ENCODE measurements at regions not wholly inside any gene's neighbourhood (a gene's known extent, or its start where the extent isn't known, plus 50 kb on each side); places are given as distances from the start of the nearest gene placed in this dataset.

DNA sequence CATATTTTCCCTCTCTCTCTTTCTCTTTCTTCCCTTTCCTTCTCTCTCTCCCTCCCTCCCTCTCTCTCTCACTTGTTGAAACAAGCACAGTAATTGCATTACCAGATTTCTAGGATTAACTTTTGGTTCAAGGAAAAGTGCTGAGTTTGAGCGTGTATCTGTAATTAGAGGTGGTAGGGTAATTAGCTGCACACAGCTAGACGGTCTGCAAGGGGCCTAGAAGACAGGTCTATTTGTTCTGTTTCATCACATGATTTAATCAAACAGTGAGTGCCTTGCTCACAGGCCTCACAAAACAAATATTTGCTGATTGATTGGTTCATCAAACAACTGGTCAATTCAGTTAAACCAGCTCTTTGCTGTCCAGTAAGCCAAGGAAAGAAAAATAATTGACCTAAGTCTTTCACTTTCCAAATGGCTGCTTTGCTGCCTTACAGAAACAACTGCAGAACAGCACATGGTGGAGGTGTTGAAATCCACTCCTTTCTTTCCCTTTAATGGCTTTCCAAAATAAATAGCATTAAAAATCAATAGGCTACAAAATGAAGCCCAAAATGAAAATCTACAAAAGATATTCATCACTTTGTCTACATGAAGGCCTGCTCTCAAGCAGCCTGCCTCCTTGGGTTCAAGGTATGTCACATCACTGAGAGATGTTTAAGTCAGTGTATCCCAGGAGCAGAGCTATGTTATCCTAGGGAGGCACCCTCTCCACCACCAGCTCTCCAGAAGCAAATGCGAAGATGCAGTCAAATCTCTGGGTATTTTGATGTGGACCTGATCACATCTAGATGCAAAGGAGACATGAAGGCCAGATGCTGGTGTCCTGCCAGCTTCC lies 264.4 kb upstream of the SIX2 start:
- DNase-seq, result no peak

DNA sequence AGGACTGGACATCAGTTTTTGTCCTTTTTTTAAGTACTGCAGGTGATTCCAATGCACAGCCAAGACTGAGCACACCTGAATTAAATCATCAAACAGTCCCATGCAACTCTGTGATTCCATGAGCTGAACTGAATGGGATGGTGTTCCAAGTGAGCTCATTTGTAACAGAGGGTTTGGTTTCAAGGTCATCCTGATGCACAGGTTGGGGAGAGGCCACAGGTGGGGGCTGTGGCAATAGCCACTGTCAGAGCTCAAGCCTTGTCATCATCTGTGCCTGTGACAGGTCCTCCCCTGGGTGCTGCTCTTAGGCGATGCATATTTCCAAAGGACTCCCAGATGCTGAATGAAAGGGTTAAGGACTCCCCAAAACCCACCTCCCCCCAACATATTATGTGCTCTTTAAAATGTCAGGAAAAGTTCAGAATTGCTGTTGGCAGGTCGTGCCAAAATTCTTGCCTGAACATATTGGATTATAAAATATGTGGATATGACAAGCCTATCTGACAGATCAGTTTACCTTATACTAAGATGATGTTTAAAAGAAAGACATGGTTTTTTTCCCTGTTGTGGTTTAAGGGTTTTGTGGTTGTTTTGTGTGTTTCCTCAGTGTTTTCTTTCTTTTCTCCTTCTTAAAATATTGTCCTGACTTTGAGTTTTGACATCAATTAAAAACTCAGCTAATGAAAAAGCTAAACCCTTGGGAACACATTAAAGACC lies 263.5 kb upstream of the SIX2 start:
- DNase-seq, result no peak

- no peak for DNase-seq
Measured at GRCh38 chr2:45269149-45269793, 260.0 kb upstream of the SIX2 start.

- no peak for DNase-seq
Measured at GRCh38 chr2:45268631-45269030, 259.4 kb upstream of the SIX2 start.

DNA sequence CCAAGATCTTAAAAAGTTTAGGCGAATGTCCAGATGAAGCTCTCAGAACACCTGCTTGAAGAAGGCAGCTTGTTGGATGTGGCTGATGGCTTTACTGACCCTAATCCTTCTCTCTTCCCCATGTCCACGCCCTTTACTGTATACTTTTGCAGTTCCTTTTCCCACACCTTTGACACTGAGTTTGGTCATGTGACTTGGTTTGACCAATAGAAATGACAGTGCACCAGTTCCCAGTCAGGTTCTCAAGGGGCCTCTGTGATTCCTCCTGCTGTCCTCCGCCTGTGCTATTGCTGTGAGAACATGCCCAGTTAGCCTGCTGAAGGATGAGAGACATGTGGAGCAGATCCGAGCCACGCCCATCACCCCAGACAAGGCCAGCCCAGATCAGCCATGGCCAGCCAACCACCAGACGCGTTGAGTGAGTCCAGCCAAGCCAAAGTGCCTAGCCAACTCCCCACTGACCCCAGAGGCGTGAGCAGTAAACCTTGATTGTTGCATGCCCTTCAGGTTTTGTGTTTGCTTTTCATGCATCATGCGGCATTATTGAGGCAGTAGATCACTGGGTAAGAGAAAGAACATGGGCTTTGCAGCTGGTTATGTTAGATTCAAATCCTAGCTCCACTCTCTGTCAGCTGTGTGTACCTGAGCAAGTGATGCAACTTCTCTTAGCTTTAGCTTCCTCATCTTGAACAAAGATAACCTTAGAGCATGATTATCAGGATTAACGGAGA lies 258.0 kb upstream of the SIX2 start:
- DNase-seq, result no peak

DNA sequence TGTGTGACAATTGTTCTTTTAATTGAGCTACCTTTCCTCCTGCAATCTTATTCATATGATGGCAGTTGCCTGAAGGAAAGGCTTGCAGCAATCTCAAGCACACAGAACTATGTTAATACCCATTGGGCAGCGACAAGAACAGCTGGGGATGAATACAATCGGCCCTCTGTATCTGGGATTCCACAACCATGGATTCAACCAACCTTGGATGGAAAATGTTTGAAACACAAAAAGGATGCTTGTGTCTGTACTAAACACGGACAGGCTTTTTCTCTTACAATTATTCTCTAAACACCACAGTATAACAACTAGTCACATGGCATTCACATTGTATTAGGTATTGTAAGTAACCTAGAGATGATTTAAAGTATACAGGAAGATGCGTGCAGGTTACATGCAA lies 256.1 kb upstream of the SIX2 start:
- DNase-seq, result no peak

GRCh38 chr2:45264227-45265225 lies 255.3 kb upstream of the SIX2 start:
- no peak for DNase-seq

- no peak for DNase-seq
Measured at GRCh38 chr2:45263147-45263546, 253.9 kb upstream of the SIX2 start.

- no peak for DNase-seq
Measured at GRCh38 chr2:45261746-45262145, 252.5 kb upstream of the SIX2 start.

DNA sequence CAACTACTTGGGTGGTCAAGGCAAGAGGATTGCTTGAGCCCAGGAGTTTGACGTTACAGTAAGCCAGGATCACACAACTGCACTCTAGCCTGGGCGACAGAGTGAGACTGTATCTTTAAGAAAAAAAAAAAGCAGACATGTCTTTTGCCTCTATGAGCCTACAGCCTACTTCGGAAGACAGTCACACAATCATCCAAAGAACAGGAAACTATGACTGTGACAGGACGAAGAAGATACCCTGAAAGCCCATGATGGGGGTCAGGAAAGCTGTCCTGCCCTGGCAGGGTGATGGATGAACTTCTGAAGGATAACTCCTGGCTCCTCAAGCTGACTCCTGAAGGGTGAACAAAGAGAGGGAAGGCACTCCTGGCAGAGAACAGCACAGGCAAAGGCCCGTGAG lies 251.7 kb upstream of the SIX2 start:
- DNase-seq, result no peak

GRCh38 chr2:45259547-45260160 lies 250.4 kb upstream of the SIX2 start:
- DNase-seq, result no peak

DNA sequence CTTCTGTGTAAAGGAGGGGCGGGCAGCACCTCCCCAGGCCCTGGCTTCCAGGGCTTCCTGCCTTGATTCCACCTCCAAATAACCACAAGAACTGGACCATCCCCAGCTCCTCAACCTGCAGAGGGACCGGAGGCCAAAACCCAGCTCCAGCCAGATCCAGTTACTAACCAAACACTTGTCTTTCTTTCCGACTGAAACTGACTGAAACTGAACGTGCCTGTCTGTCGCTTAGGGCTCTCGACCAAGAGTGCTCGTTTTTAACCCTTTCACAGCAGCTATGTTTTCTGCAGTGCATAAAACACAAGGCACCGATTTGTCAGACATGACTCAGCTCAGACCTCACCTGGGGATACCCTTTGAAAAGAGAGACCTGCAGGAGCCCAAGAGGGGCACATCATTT lies 249.9 kb upstream of the SIX2 start:
- no peak for DNase-seq

GRCh38 chr2:45258311-45258710 lies 249.1 kb upstream of the SIX2 start:
- no peak for DNase-seq

DNA sequence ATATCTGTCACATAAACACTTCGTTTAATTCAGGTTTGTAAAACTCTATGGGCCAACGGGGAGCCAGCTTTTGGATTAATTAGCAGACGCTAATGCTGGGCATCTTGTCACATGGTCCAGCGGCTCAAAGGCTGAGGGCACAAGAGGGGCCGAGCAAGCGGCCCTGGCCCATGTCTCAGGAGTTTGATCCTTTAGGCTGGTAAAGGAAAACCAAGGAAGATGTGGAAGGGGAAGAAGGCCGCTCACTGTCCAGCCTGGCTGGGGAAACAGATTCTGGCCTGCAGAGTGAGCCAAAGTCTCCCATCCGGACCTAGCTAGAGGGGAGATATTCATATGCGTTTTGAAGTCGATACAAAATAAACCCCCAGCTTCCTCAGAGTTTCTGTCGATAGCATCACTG lies 248.6 kb upstream of the SIX2 start:
- no peak for DNase-seq

DNA sequence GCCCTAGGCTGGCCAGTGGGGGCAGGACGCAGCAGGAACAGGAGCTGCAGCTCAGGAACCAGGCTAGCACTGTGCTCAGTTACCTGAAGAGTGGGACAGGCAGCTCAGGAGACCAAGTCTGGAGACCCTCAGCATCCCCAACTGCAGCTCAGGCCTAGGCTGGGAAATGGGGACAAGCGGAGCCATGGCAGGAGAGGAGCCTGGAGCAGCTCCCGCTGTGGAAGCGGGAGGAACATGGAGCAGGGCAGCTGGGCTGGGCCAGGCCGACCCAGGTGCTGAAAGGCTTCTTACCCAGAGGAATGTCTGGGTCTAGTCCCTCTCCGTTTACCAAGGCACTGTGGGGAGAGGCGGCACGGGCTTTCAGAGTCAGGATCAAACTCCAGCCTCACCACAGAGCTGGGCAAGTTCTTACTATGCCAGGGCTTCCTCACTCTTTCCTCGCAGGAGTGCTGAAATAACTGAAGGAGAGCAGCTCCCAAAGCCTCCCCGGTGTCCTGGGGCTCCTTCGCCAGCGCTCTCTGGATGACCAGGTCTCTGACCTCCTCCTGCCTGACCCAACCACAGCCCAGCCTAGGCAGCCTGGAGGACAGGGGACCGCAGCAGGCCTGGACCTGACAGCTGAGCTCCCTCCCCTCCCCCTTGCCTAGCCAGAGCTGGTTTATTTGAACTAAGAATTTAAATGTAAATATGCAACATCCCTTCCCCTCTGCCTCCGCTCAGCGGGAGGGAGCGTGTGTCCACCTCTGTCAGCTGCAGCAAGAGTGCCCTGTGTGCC lies 247.8 kb upstream of the SIX2 start:
- DNase-seq, result no peak

- DNase-seq, result no peak
Measured at GRCh38 chr2:45256173-45256866, 247.1 kb upstream of the SIX2 start.

GRCh38 chr2:45255563-45255962 lies 246.3 kb upstream of the SIX2 start:
- no peak for DNase-seq

- no peak for DNase-seq
Measured at GRCh38 chr2:45254025-45254424, 244.8 kb upstream of the SIX2 start.

GRCh38 chr2:45253151-45253550 lies 243.9 kb upstream of the SIX2 start:
- DNase-seq, result no peak

- DNase-seq, result no peak
Measured at GRCh38 chr2:45250176-45250575, 240.9 kb upstream of the SIX2 start.
